ENCODE measurements at regions not wholly inside any gene's neighbourhood (a gene's known extent, or its start where the extent isn't known, plus 50 kb on each side); places are given as distances from the start of the nearest gene placed in this dataset.
A peak's percentile ranks its signal among the peaks of the same experiment; 100 is the strongest.

GRCh38 chr12:107282628-107283027 is 189.3 kb upstream of the CRY1 start:
- peaks cover 3 to 7% (median 3%) of the 10 kb centered on the region in 5 experiments for H3K9me3 ChIP-seq (ENCODE audit: control extremely low read depth in 1 of 5, control insufficient read depth in 4 of 5, insufficient read depth in 2 of 5, low read depth in 1 of 5, low read length in 4 of 5)
- ChIA-PET CTCF (no interaction called here), POLR2A (no interaction called here)
- H3K27ac ChIP-seq (ENCODE audit: insufficient read depth in 1 of 2, low read depth in 1 of 2, low read length in 2 of 2, poor library complexity in 1 of 2, severe bottlenecking in 2 of 2), result no peak overlapping the region
- DNase-seq, result no peak
- H3K27me3 ChIP-seq (replicated peaks in 2 of 5; ENCODE audit: control insufficient read depth in 4 of 5, insufficient read depth in 5 of 5, low read length in 4 of 5), result peaks cover 0 to 4% (median 0%) of the 10 kb centered on the region in 5 experiments
- H3K4me3 ChIP-seq (ENCODE audit: control insufficient read depth in 1 of 7, extremely low read depth in 1 of 7, insufficient read depth in 4 of 7, low read depth in 2 of 7, low read length in 6 of 7), result no peak overlapping the region
- 100% methylated on average over 1 of the region's 1 CpG for WGBS (ENCODE audit: insufficient coverage)
- H3K4me1 ChIP-seq (ENCODE audit: control extremely low read depth in 1 of 4, control insufficient read depth in 4 of 4, insufficient read depth in 4 of 4, low read length in 3 of 4), result peaks cover 0 to 1% (median 0%) of the 10 kb centered on the region in 4 experiments
- H3K36me3 ChIP-seq (ENCODE audit: control insufficient read depth in 4 of 4, insufficient read depth in 4 of 4, low read length in 3 of 4), result no peaks in the 10 kb centered on the region

GRCh38 chr12:107283652-107284051 is 190.3 kb upstream of the CRY1 start:
- POLR2A ChIA-PET, result no interaction called here
- Histone ChIP-seq H3K36me3 (ENCODE audit: control insufficient read depth in 4 of 4, insufficient read depth in 4 of 4, low read length in 3 of 4) (no peaks in the 10 kb centered on the region), H3K27me3 (replicated peaks in 2 of 5; ENCODE audit: control insufficient read depth in 4 of 5, insufficient read depth in 5 of 5, low read length in 4 of 5) (peaks cover 0 to 4% (median 0%) of the 10 kb centered on the region in 5 experiments), H3K4me3 (ENCODE audit: control insufficient read depth in 1 of 7, extremely low read depth in 1 of 7, insufficient read depth in 4 of 7, low read depth in 2 of 7, low read length in 6 of 7) (no peak overlapping the region), H3K4me1 (ENCODE audit: control extremely low read depth in 1 of 4, control insufficient read depth in 4 of 4, insufficient read depth in 4 of 4, low read length in 3 of 4) (peaks cover 0 to 5% (median 0%) of the 10 kb centered on the region in 4 experiments), H3K9me3 (ENCODE audit: control extremely low read depth in 1 of 5, control insufficient read depth in 4 of 5, insufficient read depth in 2 of 5, low read depth in 1 of 5, low read length in 4 of 5) (peaks cover 3 to 7% (median 3%) of the 10 kb centered on the region in 5 experiments), H3K27ac (ENCODE audit: insufficient read depth in 1 of 2, low read depth in 1 of 2, low read length in 2 of 2, poor library complexity in 1 of 2, severe bottlenecking in 2 of 2) (no peak overlapping the region)
- CTCF ChIA-PET, result no interaction called here
- DNase-seq, result no peak
- 97% methylated on average over 4 of the region's 4 CpGs for WGBS (ENCODE audit: insufficient coverage)

- peaks cover 0 to 5% (median 0%) of the 10 kb centered on the region in 4 experiments for H3K4me1 ChIP-seq (ENCODE audit: control extremely low read depth in 1 of 4, control insufficient read depth in 4 of 4, insufficient read depth in 4 of 4, low read length in 3 of 4)
- DNase-seq, result no peak
- 100% methylated on average over 1 of the region's 2 CpGs for WGBS (ENCODE audit: insufficient coverage)
- no peak overlapping the region for H3K4me3 ChIP-seq (ENCODE audit: control insufficient read depth in 1 of 7, extremely low read depth in 1 of 7, insufficient read depth in 4 of 7, low read depth in 2 of 7, low read length in 6 of 7)
- no peak overlapping the region for H3K27ac ChIP-seq (ENCODE audit: insufficient read depth in 1 of 2, low read depth in 1 of 2, low read length in 2 of 2, poor library complexity in 1 of 2, severe bottlenecking in 2 of 2)
- peaks cover 0 to 3% (median 3%) of the 10 kb centered on the region in 5 experiments for H3K9me3 ChIP-seq (ENCODE audit: control extremely low read depth in 1 of 5, control insufficient read depth in 4 of 5, insufficient read depth in 2 of 5, low read depth in 1 of 5, low read length in 4 of 5)
- ChIA-PET POLR2A (no interaction called here), CTCF (interaction anchor here (1.3 kb wide), 1 partner anchor 21 kb away, joined by 4 read pairs; no protein-coding TSS in a partner anchor)
- no peaks in the 10 kb centered on the region for H3K36me3 ChIP-seq (ENCODE audit: control insufficient read depth in 4 of 4, insufficient read depth in 4 of 4, low read length in 3 of 4)
- H3K27me3 ChIP-seq (replicated peaks in 2 of 5; ENCODE audit: control insufficient read depth in 4 of 5, insufficient read depth in 5 of 5, low read length in 4 of 5), result peaks cover 0 to 4% (median 0%) of the 10 kb centered on the region in 5 experiments
These were observed 191.3 kb upstream of the CRY1 start for GRCh38 chr12:107284692-107285091.

- Histone ChIP-seq H3K4me3 (ENCODE audit: control insufficient read depth in 1 of 7, extremely low read depth in 1 of 7, insufficient read depth in 4 of 7, low read depth in 2 of 7, low read length in 6 of 7) (no peak overlapping the region), H3K4me1 (ENCODE audit: control extremely low read depth in 1 of 4, control insufficient read depth in 4 of 4, insufficient read depth in 4 of 4, low read length in 3 of 4) (peaks cover 0 to 5% (median 0%) of the 10 kb centered on the region in 4 experiments), H3K27ac (ENCODE audit: insufficient read depth in 1 of 2, low read depth in 1 of 2, low read length in 2 of 2, poor library complexity in 1 of 2, severe bottlenecking in 2 of 2) (no peak overlapping the region), H3K9me3 (ENCODE audit: control extremely low read depth in 1 of 5, control insufficient read depth in 4 of 5, insufficient read depth in 2 of 5, low read depth in 1 of 5, low read length in 4 of 5) (peaks cover 0 to 3% (median 3%) of the 10 kb centered on the region in 5 experiments), H3K27me3 (replicated peaks in 2 of 5; ENCODE audit: control insufficient read depth in 4 of 5, insufficient read depth in 5 of 5, low read length in 4 of 5) (peaks cover 0 to 4% (median 0%) of the 10 kb centered on the region in 5 experiments), H3K36me3 (ENCODE audit: control insufficient read depth in 4 of 4, insufficient read depth in 4 of 4, low read length in 3 of 4) (no peaks in the 10 kb centered on the region)
- CTCF ChIA-PET, result interaction anchor here (0.8 kb wide), 1 partner anchor 8 kb away, joined by 3 read pairs; no protein-coding TSS in a partner anchor
- WGBS (ENCODE audit: insufficient coverage), result 79% methylated on average over 5 of the region's 11 CpGs
- DNase-seq, result peak in 2 of 3 donors; percentile 19 to 41
- POLR2A ChIA-PET, result no interaction called here
These were observed 194.4 kb upstream of the CRY1 start for GRCh38 chr12:107287436-107288413.

GRCh38 chr12:107288414-107289127 is 195.2 kb upstream of the CRY1 start:
- peaks cover 0 to 3% (median 3%) of the 10 kb centered on the region in 5 experiments for H3K9me3 ChIP-seq (ENCODE audit: control extremely low read depth in 1 of 5, control insufficient read depth in 4 of 5, insufficient read depth in 2 of 5, low read depth in 1 of 5, low read length in 4 of 5)
- H3K4me3 ChIP-seq (ENCODE audit: control insufficient read depth in 1 of 7, extremely low read depth in 1 of 7, insufficient read depth in 4 of 7, low read depth in 2 of 7, low read length in 6 of 7), result no peak overlapping the region
- no peak for DNase-seq
- peaks cover 0 to 4% (median 0%) of the 10 kb centered on the region in 5 experiments for H3K27me3 ChIP-seq (replicated peaks in 2 of 5; ENCODE audit: control insufficient read depth in 4 of 5, insufficient read depth in 5 of 5, low read length in 4 of 5)
- H3K27ac ChIP-seq (ENCODE audit: insufficient read depth in 1 of 2, low read depth in 1 of 2, low read length in 2 of 2, poor library complexity in 1 of 2, severe bottlenecking in 2 of 2), result no peak overlapping the region
- CTCF ChIA-PET, result no interaction called here
- 97% methylated on average over 12 of the region's 15 CpGs for WGBS (ENCODE audit: insufficient coverage)
- H3K4me1 ChIP-seq (ENCODE audit: control extremely low read depth in 1 of 4, control insufficient read depth in 4 of 4, insufficient read depth in 4 of 4, low read length in 3 of 4), result peaks cover 0 to 5% (median 0%) of the 10 kb centered on the region in 4 experiments
- POLR2A ChIA-PET, result no interaction called here
- no peaks in the 10 kb centered on the region for H3K36me3 ChIP-seq (ENCODE audit: control insufficient read depth in 4 of 4, insufficient read depth in 4 of 4, low read length in 3 of 4)

- no peak overlapping the region for H3K4me3 ChIP-seq (ENCODE audit: control insufficient read depth in 1 of 7, extremely low read depth in 1 of 7, insufficient read depth in 4 of 7, low read depth in 2 of 7, low read length in 6 of 7)
- CTCF ChIA-PET, result interaction anchor here (0.6 kb wide), 1 partner anchor 33 kb away, joined by 3 read pairs; no protein-coding TSS in a partner anchor
These were observed 197.7 kb upstream of the CRY1 start for GRCh38 chr12:107291018-107291417.

More at GRCh38 chr12:107291018-107291417, 197.7 kb upstream of the CRY1 start:
- no peaks in the 10 kb centered on the region for H3K9me3 ChIP-seq (ENCODE audit: control extremely low read depth in 1 of 5, control insufficient read depth in 4 of 5, insufficient read depth in 2 of 5, low read depth in 1 of 5, low read length in 4 of 5)
- DNase-seq, result no peak
- H3K27me3 ChIP-seq (replicated peaks in 2 of 5; ENCODE audit: control insufficient read depth in 4 of 5, insufficient read depth in 5 of 5, low read length in 4 of 5), result peaks cover 0 to 2% (median 0%) of the 10 kb centered on the region in 5 experiments
- POLR2A ChIA-PET, result no interaction called here
- H3K4me1 ChIP-seq (ENCODE audit: control extremely low read depth in 1 of 4, control insufficient read depth in 4 of 4, insufficient read depth in 4 of 4, low read length in 3 of 4), result peaks cover 0 to 5% (median 0%) of the 10 kb centered on the region in 4 experiments
- WGBS (ENCODE audit: insufficient coverage), result 95% methylated on average over 4 of the region's 7 CpGs
- H3K36me3 ChIP-seq (ENCODE audit: control insufficient read depth in 4 of 4, insufficient read depth in 4 of 4, low read length in 3 of 4), result no peaks in the 10 kb centered on the region
- no peak overlapping the region for H3K27ac ChIP-seq (ENCODE audit: insufficient read depth in 1 of 2, low read depth in 1 of 2, low read length in 2 of 2, poor library complexity in 1 of 2, severe bottlenecking in 2 of 2)

Measured in common myeloid progenitor, CD34-positive (primary cell).